A673 (cell line): ENCODE measurements at regions not wholly inside any gene's neighbourhood (a gene's known extent, or its start where the extent isn't known, plus 50 kb on each side); places are given as distances from the start of the nearest gene placed in this dataset.

ENCODE experiments used
- CTCF ChIP-seq: fragments of 300-800, 200-600 bp; sonication (generic); conservative IDR thresholded peaks from 2 replicates; pipeline ENCODE4 v1.5.1; 2017; ENCODE audit warnings: low read depth, mild to moderate bottlenecking, antibody characterized with exemption, low read length, moderate library complexity, mixed read lengths
- EZH2 ChIP-seq: fragments of 200-600 bp; sonication (generic); IDR thresholded peaks from 2 replicates; pipeline ENCODE4 v1.6.1; 2017; ENCODE audit warnings: borderline replicate concordance, low read depth, mild to moderate bottlenecking, mixed read lengths, antibody characterized with exemption, low read length; ENCODE audit not compliant: poor library complexity, severe bottlenecking

GRCh38 chr12:98449584-98449983 lies 65.8 kb upstream of the TMPO start:
- TF ChIP-seq CTCF (no peak), EZH2 (no peak)
